GM21529 (cell line): ENCODE measurements at regions not wholly inside any gene's neighbourhood (a gene's known extent, or its start where the extent isn't known, plus 50 kb on each side); places are given as distances from the start of the nearest gene placed in this dataset.
"Not testable (repeated sequence)": the region's sequence is repeated elsewhere in the genome, so short reads cannot be mapped to it uniquely, and the experiment has no call there.

Source experiments
- ATAC-seq: cut with Tn5 transposase; IDR thresholded peaks from one replicate; pipeline ENCODE4 v1.9.1; 2021; ENCODE audit not compliant: unreplicated experiment

GRCh38 chr3:72270072-72270681 lies 485.2 kb upstream of the PROK2 start:
- peak; percentile 39 for ATAC-seq

- no peak for ATAC-seq
These were observed 484.5 kb upstream of the PROK2 start for GRCh38 chr3:72269475-72269874.

GRCh38 chr3:72266921-72267524 lies 482.1 kb upstream of the PROK2 start:
- ATAC-seq, result not testable (repeated sequence)

- ATAC-seq, result peak; percentile 42
These were observed 481.0 kb upstream of the PROK2 start for GRCh38 chr3:72266016-72266370.

- ATAC-seq, result peak; percentile 56
These were observed 480.5 kb upstream of the PROK2 start for GRCh38 chr3:72265256-72266015.

- ATAC-seq, result no peak
These were observed 478.5 kb upstream of the PROK2 start for GRCh38 chr3:72263223-72263990.

- no peak for ATAC-seq
These were observed 477.8 kb upstream of the PROK2 start for GRCh38 chr3:72262736-72263135.

- ATAC-seq, result no peak
These were observed 476.9 kb upstream of the PROK2 start for GRCh38 chr3:72261566-72262564.

GRCh38 chr3:72260588-72260910 lies 475.6 kb upstream of the PROK2 start:
- ATAC-seq, result no peak

GRCh38 chr3:72259755-72260587 lies 475.0 kb upstream of the PROK2 start:
- no peak for ATAC-seq

GRCh38 chr3:72258361-72259141 lies 473.6 kb upstream of the PROK2 start:
- ATAC-seq, result no peak

GRCh38 chr3:72257738-72258137 lies 472.8 kb upstream of the PROK2 start:
- no peak for ATAC-seq

GRCh38 chr3:72257203-72257602 lies 472.3 kb upstream of the PROK2 start:
- no peak for ATAC-seq

- ATAC-seq, result no peak
These were observed 471.8 kb upstream of the PROK2 start for GRCh38 chr3:72256716-72257115.

GRCh38 chr3:72255791-72256559 lies 471.0 kb upstream of the PROK2 start:
- no peak for ATAC-seq

GRCh38 chr3:72255191-72255590 lies 470.2 kb upstream of the PROK2 start:
- no peak for ATAC-seq

- no peak for ATAC-seq
These were observed 469.5 kb upstream of the PROK2 start for GRCh38 chr3:72254483-72254882.

GRCh38 chr3:72250725-72251124 lies 465.8 kb upstream of the PROK2 start:
- ATAC-seq, result no peak
